ENCODE measurements at regions not wholly inside any gene's neighbourhood (a gene's known extent, or its start where the extent isn't known, plus 50 kb on each side); places are given as distances from the start of the nearest gene placed in this dataset.

DNA sequence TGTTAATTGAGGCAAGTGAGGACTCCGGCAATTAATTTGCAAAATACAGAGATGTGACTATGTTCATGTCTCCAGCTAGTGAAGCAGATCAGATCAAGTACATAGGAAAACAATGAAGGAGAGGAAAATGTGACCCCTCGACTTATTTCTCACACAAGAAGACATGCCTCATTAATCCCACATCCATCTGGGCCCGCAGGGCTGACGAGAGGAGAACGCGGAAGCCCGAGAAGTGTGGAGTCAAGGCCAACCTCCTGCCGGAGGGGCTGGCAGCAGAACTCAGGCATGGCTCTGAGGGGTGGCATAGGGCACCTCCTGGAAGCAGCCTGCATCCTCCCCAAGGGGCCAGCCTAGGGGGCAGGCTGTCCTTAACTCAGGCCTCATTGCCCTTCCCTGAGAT lies 54.4 kb downstream of the ZNF503 start:
- peak in 3 of 4 donors; percentile 55 to 69 (median 65) for DNase-seq (ENCODE audit: low read depth in 4 of 4, low spot score in 3 of 4)

DNA sequence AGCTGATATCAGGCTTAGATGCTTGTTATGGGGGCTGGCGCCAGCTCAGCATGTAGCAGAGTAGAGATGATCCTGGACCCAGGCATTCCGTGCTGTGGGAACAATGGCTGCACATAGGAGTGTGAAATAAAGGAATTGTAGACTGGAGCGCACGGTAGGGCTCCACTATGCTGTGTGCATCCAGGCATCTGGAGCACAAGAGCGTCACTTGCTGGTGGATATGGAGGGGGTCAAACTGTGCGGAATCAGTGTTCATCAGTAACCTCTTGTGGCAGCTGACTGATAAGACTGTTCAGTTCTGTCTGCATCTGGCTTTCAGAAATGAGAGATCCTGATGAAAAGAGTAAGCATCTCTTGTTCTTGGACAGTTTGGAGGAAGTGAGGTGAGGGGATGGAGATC lies 55.8 kb downstream of the ZNF503 start:
- no peak for DNase-seq (ENCODE audit: low read depth in 4 of 4, low spot score in 3 of 4)

DNA sequence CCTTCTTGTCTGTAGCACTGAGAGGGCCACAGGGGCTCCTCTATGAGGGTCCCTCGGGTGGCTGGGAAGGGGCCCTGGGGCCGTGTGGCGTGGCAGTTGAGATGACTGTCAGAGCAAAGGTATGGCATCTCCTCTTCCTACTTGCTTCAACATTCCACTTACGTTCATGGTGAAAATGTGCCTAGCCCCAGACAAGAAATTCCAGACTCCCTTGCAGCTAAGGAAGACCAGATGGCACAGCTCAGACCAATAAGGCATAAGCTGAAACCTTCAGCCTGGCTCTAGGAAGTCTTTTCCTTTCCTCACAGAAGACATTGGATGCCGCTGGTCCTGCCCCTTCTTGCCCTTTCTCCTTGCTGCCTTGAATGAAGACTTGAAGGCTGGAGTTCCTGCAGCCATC lies 57.4 kb downstream of the ZNF503 start:
- no peak for DNase-seq (ENCODE audit: low read depth in 4 of 4, low spot score in 3 of 4)

DNA sequence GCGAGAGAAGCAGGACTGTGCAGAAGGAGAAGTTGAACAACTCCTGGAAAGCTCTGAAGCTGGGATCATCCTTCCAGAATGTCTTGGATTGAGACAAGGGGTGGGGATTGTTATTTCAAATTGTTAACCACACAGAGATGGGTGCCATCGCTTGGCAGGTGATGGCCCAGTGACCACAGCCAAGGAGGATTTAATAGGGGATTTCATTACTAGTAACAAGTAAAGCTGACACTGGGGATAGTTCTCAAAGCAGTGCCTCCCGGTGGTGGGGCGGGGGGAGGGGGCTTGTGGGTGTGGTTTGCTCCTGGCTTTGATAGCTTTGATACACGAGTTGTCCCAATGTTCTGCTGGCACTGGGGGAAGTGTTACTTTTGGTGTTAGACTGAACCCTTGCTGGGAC lies 59.2 kb downstream of the ZNF503 start:
- DNase-seq (ENCODE audit: low read depth in 4 of 4, low spot score in 3 of 4): no peak

DNA sequence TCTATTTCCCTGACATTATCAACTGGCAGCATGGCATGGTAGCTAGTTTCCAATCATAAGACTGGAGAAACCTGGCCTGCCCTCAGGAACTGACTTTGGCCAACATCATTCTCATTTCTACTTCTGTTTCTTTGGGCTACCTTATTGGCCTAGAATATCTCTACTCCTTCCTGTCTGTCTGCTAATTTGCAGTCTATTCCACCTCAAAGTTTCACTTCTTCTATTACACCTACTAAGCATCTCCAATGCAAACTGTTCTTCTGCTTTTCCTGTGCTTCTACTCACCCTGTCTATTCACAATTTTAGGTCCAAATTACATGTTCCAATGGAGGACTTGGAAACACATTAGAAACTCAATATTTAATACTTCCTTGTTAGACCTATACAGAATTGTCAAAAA lies 65.6 kb downstream of the ZNF503 start:
- no peak for DNase-seq (ENCODE audit: low read depth in 4 of 4, low spot score in 3 of 4)

DNA sequence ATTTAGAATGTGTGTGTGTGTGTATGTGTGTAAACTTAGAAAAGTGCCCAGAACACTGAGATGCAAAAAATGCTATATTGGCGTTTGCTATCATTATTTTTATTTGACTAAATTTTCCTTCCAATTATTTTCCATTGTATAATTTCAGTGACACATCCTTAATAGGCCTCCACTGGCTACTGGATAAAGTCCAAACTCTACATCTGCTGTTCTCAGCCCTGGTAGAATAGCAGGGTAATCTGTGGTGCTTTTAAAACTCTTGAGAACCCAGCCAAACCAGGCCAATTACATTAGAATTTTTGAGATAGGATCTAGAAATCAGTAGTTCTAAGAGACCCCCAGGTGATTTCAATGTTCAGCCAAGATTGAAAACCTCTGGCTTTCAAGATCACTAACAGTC lies 66.4 kb downstream of the ZNF503 start:
- DNase-seq (ENCODE audit: low read depth in 4 of 4, low spot score in 3 of 4): no peak

DNA sequence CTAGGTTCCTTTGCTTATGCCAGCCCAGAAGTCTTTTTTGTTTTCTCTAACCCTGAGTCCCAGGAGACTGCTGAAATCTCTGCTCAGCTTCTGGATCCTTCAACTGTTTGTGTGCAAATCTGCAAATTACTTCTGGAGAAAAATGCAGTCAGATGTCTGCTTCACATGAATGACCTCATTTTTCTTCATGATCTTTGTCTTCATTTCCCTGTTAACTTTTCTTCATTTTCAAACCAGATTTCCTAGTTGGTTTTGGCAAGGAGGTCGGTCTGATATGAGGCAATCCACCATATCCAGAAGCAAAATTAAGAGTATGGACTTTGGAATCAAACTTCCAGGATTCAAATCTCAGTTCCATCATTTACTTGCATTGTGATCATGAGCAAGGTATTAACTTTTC lies 66.8 kb downstream of the ZNF503 start:
- no peak for DNase-seq (ENCODE audit: low read depth in 4 of 4, low spot score in 3 of 4)

DNA sequence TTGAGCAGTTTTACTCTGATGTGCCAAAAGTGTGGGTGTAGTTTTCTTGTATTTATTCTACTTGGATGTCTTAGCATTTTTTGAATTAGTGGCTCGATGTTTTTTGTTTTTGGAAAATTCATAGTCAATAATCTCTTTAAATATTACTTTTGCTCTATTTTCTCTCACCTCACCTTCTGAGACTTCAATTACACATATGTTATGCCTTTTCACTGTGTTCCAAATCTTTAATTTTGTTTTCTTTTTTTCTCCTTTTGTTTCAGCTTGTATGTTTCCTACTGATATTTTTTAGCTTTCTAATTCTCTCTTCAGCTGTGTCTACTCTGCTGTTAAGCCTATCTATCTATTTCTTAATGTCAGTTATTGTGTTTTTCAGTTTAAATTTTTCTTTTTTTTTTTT lies 69.5 kb downstream of the ZNF503 start:
- DNase-seq (ENCODE audit: low read depth in 4 of 4, low spot score in 3 of 4): no peak

DNA sequence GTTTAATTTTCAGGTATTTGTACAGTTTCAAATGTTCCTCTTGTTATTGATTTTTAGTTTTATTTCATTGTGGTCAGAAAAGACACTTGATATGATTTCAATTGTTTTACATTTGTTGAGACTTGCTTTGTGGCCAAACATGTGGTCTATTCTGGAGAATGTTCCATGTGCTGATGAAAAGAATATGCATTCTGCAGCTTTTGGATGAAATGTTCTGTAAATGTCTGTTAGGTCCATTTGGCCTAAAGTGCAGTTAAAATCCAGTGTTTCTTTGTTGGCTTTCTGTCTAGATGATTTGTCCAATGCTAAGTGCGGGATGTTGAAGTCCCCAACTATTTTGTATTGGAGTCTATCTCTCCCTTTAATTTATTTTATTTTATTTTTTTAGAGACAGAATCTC lies 70.5 kb downstream of the ZNF503 start:
- no peak for DNase-seq (ENCODE audit: low read depth in 4 of 4, low spot score in 3 of 4)

DNA sequence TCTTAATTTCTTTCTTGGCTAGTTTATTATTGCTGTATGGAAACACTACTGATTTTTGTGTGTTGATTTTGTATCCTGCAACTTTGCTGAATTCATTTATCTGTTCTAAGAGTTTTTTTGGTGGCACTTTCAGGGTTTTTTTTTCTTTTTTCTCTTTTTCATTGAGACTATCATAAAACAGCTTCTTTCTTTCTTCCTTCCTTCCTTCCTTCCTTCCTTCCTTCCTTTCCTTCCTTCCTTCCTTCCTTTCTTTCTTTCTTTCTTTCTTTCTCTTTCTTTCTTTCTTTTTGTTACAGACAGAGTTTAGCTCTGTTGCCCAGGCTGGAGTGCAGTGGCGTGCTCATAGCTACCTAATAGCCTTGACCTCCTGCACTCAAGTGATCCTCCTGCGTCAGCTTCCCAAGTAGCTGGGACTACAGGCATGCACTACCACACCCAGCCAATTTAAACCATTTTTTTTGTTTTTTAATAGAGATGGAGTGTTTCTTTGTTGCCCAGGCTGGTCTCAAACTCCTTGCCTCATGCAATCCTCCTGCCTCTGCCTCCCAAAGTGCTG lies 72.3 kb downstream of the ZNF503 start:
- DNase-seq (ENCODE audit: low read depth in 4 of 4, low spot score in 3 of 4): no peak

DNA sequence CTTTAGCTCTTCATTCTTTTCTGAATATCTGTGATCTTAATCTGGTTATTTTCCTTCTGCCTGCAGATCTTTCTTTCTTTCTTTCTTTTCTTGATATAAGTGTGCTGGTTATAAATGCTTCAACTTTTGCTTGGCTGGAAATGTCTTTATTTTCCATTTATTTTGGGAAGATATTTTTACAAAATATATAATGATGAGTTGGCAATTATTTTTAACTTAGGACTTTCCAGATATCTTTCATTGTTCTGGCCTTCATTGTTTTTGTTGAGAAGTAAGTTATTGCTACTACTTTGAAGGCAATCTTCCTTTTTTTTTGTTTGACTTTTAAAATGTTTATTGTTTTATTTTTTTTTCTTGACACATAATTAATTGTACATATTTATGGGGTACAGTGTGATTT lies 75.3 kb downstream of the ZNF503 start:
- DNase-seq (ENCODE audit: low read depth in 4 of 4, low spot score in 3 of 4): no peak

DNA sequence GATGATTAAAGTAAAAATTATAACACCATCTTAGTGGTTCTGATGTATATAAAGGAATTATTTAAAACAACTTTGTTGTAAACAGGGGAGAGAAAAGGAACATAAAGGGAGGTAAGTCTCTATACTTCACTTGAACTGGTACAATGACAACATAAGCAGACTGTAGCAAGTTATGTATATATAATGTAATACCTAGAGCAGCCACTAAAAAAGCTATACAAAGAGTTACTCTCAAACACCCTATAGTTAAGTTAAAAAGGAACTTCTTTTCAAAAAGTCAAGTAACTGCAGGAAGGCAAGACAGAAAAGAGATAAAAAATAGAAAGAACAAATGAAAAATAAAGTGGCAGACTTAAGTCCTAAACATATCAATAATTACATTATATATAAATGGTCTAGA lies 82.3 kb downstream of the ZNF503 start:
- no peak for DNase-seq (ENCODE audit: low read depth in 4 of 4, low spot score in 3 of 4)

DNA sequence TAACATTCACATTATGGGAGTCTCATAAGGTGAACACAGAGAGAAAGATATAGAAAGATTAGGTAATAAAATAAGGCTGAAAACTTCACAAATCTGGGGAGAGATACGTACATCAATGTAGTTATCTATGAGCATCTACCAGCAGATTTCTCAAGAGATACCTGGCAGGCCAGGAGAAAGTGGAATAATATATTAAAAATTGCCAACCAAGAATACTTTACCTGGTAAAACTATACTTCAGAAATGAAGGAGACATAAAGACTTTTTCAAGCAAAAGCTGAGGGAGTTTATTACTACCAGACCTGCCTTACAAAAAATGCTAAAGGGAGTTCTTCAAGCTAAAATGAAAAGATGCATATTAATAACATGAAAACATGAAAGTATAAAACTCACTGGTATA lies 78.8 kb upstream of the COMTD1 start:
- DNase-seq (ENCODE audit: low read depth in 4 of 4, low spot score in 3 of 4): no peak

DNA sequence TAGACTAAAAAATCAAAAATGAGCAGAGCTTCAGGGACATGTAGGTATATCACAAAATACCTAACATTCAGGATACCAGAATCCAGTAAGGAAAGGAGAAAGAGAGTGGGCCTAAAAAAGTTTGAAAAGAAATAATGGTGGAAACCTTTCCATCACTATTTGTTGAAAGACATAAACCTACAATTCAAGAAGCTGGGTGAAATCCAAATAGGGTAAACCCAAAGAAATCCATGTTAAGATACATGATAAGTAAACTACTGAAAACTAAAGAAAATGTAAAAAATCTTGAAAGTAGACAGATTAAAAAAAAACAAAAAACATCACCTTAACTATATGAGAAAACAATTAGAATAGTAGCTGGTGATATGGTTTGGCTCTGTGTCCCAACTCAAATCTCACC lies 76.7 kb upstream of the COMTD1 start:
- DNase-seq (ENCODE audit: low read depth in 4 of 4, low spot score in 3 of 4): no peak

DNA sequence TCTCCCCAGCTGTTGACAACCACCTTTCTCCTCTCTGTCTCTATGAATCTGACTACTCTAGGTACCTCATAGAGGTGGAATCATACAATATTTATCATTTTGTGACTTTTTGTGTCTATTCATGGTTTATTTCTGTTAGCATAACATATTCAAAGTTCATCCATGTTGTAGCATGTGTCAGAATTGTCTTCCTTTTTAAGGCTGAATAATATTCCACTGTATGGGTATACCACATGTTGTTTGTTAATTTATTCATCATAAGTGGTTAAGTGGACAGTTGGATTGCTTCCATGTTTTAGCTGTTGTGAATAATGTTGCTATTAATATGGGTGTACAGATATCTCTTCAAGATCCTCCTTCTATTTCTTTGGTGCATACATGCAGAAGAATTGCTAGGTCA lies 69.9 kb upstream of the COMTD1 start:
- no peak for DNase-seq (ENCODE audit: low read depth in 4 of 4, low spot score in 3 of 4)

DNA sequence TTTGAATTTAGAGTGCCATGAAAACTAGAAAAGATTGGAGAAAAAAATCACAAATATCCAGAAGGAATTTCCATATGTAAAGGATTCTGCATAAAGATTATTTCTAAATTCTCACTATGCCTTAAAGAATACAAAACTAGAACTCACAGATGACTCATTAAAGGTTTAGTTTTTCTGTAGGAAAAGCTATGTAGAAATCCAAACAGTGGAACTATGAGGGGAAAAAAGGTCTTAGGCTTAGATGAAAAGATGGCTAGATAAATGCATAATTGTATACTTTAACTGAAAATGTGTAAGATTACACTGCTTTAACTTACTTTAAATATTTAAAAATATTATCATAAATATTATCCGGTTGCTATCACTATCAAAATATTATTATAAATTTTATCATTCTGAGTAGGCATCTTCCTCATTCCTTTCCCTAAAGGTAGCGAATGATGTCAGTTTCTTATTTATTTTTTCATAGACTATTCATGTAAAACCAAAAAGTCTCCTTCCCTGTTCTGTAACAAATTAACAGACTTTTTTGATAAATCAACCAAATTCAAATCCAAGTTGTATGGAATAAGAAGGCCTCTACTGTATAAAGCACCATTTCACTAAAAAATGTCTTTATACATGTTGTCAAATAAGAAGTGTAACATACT lies 69.1 kb upstream of the COMTD1 start:
- DNase-seq (ENCODE audit: low read depth in 4 of 4, low spot score in 3 of 4): no peak

DNA sequence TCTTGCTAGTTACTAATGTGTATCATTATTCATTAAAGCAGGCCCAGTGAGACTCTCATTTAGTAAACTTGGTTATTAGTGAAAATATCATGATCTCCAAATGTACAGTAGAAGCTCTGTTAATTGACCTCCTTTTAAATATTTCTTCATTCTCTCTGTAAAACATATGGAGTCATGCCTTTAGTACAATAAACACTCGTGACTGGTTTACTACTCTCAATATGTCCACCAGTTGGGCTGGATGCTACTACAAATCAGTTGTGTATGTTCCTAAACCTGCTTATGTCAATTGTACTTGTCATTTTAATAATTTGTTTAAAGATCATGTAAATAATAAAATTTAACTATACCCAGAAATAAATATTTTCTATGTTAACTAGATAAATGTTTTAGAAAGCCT lies 68.6 kb upstream of the COMTD1 start:
- DNase-seq (ENCODE audit: low read depth in 4 of 4, low spot score in 3 of 4): no peak

DNA sequence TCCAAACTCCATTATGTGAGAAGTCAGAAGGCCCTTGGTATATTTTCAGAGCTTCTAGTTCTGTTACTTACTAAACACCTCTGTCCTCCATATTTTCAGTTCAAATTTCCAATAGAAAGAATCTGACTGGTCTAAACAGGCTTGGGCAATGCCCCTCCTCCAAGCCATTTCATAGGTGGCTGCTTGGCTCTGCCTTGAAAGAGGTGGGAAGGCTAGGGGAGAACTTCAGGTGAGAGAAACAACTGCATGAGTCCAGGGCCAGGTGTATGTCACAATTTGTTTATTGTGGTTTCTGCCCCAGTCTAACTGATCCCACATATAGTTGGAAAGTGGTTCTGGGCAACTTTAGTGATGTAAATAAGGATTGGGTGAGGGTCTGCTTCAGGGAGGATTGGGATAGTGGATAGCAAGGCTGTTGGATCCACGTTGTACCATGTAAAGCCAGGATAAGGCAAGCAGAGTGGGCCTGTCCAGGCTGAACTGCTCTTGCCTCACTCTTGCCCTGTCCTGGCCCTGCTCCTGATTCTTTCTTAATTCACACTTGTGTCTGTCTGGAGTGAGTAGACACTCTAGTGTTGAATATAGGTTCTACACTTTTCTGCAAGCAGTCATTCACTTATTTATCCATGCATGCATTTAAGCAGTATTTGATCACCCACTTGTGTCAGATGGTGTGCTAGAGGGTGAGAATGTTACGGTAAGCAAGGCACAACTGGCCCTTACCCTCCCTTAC lies 67.5 kb upstream of the COMTD1 start:
- no peak for DNase-seq (ENCODE audit: low read depth in 4 of 4, low spot score in 3 of 4)

DNA sequence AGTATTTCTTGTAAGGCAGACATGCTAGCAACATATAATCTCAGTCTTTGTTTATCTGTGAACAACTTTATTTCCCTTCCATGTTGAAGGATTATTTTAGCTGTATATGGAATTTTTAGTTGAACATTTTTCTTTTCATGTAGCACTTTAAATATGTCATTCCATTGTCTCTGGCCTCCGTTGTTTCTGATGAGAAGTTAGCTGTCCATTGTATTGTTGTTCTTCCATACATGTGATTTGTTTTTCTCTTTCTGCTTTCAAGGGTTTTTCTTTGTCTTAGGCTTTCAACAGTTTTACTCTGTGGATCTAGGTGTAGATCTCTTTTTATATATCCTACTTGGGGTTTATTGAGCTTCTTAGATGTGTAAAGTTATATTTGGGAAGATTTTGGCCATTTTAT lies 66.3 kb upstream of the COMTD1 start:
- DNase-seq (ENCODE audit: low read depth in 4 of 4, low spot score in 3 of 4): no peak

DNA sequence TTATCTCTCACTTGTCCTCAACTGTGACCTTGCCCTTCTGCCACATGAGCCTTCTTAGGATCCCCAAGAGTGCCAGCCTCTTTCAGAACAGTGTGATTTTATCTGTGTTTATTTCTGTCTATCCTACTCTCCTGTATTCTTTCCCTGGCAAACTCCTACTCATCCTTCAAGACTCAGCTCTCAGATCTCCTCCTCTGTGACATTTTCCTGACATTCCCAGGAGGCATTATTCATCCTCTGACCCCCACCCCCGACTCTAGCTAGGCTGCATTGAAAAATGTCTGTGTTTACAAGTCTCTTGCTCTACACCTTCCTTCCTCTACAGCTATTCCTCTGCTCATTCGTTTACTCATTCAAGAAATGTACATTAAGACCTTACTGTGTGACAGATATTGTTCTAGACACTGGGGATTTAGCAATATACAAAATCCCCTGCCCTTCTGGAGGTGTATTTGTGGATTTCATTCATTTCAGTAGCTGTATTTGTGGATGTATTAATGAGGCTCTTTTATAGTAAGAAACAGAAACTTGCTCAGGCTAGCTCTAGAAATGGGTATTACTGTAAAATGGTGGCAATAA lies 61.4 kb upstream of the COMTD1 start:
- DNase-seq (ENCODE audit: low read depth in 4 of 4, low spot score in 3 of 4): no peak

DNA sequence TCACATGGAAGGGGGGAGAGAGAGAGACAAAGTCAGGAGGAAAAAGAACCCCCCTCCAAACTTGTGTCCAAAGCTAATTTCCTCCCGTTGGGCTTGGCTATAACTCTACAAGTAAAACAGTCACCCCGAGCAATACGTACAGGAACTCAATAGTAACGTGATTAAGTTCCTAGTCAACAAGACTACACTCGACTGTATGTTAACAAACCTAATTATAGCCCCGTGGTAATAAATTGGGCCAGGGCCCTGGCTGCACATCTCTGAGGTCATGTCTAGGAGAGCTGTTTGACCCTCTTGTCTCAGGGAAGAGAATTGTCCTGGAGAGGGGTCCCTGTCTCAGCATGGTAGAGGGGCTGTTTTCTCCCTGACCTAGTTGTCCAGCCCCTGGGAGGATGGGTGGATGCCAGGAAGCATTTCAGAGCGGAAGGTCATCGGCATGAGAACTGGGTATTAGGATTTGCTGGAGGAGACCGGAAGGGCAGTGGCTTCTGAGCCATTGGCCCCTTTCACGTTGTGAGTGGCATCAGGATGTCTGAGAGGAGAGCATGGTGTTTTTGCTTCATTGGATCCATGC lies 60.2 kb upstream of the COMTD1 start:
- peak in 1 of 4 donors; percentile 46 for DNase-seq (ENCODE audit: low read depth in 4 of 4, low spot score in 3 of 4)
